ENCODE measurements at regions not wholly inside any gene's neighbourhood (a gene's known extent, or its start where the extent isn't known, plus 50 kb on each side); places are given as distances from the start of the nearest gene placed in this dataset.

- TF ChIP-seq, protein P1, sequence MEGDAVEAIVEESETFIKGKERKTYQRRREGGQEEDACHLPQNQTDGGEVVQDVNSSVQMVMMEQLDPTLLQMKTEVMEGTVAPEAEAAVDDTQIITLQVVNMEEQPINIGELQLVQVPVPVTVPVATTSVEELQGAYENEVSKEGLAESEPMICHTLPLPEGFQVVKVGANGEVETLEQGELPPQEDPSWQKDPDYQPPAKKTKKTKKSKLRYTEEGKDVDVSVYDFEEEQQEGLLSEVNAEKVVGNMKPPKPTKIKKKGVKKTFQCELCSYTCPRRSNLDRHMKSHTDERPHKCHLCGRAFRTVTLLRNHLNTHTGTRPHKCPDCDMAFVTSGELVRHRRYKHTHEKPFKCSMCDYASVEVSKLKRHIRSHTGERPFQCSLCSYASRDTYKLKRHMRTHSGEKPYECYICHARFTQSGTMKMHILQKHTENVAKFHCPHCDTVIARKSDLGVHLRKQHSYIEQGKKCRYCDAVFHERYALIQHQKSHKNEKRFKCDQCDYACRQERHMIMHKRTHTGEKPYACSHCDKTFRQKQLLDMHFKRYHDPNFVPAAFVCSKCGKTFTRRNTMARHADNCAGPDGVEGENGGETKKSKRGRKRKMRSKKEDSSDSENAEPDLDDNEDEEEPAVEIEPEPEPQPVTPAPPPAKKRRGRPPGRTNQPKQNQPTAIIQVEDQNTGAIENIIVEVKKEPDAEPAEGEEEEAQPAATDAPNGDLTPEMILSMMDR (IDR thresholded peaks at IDR 0.05; ENCODE audit: poor library complexity), result no peak
- no peak for TF ChIP-seq EZH2 (IDR thresholded peaks at IDR 0.05; ENCODE audit: borderline replicate concordance)
These were observed 271.6 kb upstream of the ZPLD1 start for GRCh38 chr3:102163039-102163817.
